GM18517 (cell line): ENCODE measurements at regions not wholly inside any gene's neighbourhood (a gene's known extent, or its start where the extent isn't known, plus 50 kb on each side); places are given as distances from the start of the nearest gene placed in this dataset.
"Not testable (repeated sequence)": the region's sequence is repeated elsewhere in the genome, so short reads cannot be mapped to it uniquely, and the experiment has no call there.

Source experiments
- ATAC-seq: cut with Tn5 transposase; IDR thresholded peaks from one replicate; pipeline ENCODE4 v1.9.1; 2021; ENCODE audit warnings: mild to moderate bottlenecking, moderate library complexity; ENCODE audit not compliant: unreplicated experiment

DNA sequence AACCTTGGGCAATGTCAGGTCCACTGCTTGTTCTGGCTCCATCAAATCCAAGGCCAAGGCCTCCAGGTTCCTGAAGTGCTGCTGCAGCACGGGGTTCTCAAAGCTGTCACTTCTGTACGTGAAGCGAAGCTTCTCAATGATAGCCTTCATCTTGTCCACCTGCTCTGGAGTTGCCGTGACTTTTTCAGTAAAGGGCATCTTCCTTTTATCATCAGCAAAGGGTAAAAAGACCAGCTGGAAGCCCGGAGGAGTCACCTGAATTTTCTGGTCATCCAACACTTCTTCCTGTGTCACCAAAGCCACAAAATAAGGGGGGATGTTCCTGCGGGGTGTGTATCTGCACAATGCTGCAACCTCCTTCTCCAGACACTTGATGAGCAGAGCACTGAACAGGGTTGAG is 131.7 kb upstream of the MAMLD1 start:
- not testable (repeated sequence) for ATAC-seq

DNA sequence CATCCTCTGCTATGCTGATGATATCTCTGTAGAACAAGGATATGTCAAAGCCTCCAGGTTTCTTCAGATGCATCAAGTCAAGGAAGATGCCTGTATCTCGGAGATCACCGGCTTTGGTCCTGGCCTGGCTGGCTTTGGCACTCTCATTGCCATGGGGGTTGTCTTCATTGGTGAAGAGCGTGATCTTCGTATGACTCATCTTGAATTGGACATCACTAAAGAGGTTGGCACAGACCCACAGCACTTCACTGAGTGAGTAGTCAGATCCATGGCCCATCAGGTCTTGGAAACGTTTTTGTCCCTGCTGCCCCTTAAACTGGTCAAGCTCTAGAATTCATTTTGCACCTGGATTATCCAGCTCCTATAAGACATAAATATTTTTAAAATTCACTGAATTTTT is 130.9 kb upstream of the MAMLD1 start:
- not testable (repeated sequence) for ATAC-seq

DNA sequence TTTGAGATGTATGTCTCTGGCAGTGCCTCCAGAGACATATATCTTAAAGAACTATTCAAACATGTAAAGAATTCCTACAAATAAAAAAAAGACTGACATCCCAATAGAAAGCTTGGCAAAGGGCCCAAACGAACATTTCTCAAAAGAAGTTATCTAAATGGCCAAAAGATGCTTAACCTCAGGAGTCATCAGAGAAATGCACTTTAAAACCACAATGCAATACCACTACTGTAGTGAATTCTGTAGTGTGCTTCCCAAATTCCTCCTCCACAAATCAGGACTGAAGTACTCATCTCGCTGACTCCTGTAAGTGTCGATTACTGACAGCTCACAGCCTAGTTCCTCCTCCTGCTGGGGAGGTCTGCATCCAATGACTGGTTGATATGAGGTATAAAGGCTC is 129.0 kb upstream of the MAMLD1 start:
- ATAC-seq: no peak

DNA sequence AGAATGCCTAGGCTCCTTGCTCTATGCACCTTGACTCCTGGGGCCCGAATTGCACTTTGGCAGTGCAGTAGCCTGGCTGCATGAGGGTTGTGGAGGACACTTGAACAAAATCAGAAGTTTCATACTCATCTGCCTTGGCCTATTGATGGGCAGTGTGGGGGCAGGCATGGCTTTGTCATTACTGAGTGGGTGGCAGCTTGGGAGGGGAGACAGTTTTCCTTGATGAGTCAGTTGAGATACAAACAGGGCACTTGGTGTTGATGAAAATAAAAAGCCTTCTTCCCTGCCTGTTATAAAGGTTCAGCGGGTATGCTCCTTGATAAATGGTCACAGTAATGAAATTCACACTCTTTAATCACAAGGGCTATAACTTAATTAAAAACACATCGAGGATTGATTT is 126.8 kb upstream of the MAMLD1 start:
- no peak for ATAC-seq

DNA sequence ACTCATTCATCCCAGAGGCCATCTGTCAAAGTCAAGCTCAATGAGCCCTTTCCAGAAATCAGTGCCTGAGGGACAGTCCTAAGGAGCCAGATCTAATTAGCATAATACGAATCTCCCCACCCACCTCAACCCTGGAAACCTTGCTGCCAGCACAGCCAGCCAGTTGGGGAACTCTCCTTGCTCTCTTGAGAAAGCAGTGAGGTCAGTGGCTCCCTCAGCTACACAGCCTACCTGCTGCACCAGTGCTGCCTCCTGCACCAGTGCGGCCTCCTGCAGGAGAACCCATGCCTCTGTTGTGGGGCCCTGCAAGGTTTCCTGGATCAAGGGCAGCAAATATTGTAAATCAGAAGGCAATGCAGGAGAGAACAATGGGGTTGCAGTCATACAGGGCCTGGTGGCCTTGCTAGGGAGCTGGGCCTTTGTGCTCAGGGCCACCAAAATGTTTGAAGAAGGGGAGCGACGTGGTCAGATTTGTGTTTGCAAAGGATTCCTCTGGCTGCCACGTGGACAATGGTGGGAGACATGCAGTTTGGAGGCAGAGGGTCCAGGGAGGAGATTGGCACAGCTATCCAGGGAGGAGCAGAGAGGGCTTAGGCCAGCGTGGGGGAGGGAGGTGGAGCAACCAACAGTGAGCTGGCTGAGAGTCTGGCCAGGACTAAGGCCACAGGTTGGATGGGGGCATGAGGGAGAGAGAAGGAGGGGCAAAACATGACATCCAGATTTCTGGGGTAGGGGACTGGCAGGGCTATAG is 124.3 kb upstream of the MAMLD1 start:
- ATAC-seq: no peak

DNA sequence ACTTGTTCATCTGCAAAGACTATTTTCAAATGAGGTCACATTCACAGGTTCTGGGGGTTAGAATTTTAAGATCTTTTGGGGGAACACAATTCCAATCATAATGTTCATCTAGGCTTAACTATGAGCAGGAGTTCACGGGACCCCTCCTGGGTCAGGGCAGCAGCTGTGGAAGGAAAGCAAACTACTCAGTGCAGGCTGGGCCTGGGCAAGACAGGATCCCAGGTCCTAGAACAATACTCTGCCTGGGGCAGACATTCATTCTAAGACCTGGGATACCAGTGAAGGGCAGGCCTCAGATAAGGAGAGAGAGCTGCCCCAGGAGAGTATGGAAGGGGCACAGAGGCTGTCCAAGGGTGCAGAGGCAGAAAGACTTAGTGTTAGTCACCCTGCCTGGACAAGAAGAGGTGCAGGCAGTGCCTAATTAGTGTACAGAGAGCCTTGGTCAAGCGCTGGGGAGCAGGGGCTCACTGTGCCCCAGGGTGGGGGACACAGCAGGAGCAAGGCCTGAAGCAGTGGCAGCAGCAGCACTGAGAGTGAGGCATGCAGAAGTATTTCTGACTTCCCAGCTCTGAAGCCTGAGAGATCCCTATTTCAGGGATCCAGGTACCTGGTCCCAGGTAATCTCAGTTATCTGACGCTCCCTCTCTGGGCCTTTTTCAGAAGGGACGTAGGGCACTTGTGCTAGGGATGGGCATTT is 123.0 kb upstream of the MAMLD1 start:
- ATAC-seq: no peak

DNA sequence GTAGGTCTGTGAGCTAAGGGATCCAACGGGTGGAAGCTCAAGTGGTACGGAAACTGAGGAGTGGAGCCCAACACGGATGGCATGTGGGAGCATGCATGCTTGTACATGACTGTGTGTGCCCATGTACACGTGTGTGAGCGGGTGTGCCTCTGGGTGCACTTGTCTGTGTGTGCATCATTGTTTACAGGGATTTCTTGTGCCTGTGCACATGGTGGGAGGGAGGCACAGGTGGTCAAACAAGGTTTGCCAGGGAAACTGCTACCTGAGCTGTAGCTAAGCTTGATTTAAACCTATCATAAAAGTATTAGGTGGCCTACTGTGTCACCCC is 122.5 kb upstream of the MAMLD1 start:
- no peak for ATAC-seq

DNA sequence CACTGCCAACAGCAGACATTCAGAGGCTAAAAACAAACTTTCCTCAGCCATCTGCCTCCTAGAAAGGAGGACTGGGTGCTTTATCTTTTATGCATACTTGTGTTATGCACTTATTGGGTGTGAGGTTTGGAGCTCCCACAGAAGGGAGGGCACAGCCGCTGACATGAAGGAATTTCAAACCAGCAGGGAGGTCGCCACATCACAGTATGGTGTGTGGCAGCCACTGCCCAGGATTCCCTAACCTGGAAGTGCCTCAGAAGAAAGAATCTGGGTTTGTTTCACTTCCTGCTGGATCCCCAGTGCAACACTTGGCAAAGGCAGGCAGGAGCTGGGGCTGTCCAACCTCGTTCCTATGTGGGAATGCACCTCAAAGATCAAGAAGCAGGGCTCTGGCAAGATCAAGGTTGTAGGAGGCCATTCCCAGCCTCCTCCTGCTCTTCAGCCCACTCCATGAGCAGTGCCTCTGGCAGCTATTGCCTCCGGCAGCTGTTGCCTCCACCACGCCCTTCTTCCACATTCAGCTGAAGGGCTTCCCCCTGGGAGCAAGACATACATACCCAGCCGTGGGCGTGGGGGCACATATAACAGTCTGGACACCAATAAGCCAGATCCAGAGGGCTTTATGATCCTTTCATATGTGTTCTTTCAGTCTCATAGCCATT is 109.0 kb upstream of the MAMLD1 start:
- ATAC-seq: no peak

- no peak for ATAC-seq
These were observed 108.2 kb upstream of the MAMLD1 start for GRCh38 chrX:150254909-150255308.

- ATAC-seq: no peak
These were observed 107.4 kb upstream of the MAMLD1 start for GRCh38 chrX:150255441-150256296.

DNA sequence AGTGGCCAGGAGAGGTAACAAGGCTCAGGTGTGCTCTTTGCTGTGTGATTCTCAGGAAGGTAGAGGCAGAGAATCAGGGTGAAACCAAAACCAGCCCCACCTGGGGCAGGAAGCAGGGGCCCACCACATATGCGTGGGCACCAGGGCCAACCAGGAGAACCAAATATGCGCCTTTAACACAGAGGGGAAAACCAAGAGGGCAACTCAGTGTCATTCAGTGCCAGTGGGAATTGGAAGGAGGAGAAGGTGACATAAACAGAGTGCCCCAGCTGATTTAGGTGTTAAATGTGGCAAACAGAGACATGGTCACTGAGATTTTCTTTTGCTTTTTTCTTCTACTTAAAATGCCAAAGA is 106.8 kb upstream of the MAMLD1 start:
- ATAC-seq: no peak

GRCh38 chrX:150257353-150258175 is 105.6 kb upstream of the MAMLD1 start:
- ATAC-seq: no peak

DNA sequence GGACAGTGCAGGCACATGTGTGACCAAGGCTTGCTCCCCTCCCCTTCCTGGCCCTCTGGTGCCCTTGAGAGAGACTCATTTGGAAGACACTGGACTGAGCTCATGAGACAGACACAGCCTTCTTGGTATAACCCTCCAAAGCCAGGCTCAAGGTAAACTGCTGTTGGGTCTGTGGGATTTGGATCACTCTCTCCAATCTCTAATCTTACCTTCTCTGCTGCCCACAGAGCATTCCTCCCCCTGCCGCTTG is 105.0 kb upstream of the MAMLD1 start:
- ATAC-seq: no peak

DNA sequence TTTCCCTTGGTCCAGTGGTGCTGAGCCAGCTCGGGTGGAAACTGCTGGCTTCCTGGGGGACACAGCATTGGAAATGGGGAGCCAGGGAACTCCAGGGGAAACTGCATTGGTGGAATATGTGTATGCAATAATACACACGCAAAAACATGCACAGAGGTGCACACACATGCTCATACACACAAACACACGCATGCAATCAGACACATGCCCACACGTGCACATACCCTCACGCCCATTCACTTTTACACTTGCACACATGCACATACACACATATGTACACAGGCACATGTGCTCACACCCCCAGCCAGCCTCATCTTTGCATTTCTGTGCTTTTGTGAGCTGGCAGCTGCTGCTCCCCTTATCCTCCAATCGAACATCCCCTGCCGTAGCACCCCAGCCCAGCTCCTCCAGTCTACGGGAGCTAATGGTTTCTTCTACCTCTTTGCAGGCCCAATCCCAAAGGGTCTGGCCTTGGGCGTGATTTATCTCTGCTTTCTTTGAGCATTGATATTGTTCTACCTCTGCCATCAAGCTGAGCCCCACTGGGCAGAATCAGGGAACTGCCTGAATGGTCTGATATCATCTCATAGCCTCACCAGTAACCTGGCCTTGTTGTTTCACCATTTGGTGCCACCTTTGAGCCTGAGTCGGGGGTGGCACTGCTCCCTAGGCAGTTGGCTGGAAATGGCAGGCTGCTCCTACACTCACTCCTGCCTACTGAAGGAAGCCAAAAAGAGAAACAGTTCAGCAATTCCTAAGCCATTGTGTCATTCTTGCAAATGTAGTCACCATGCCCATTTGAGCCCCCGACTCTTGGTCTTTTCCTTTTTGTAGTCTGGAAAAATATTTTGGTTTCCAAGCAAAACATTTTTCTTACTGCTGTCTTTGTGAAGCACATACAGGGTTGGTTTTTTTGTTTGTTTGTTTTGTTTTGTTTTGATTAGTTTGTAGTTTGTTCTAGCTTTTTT is 104.4 kb upstream of the MAMLD1 start:
- ATAC-seq: no peak

GRCh38 chrX:150262456-150262855 is 100.7 kb upstream of the MAMLD1 start:
- ATAC-seq: no peak

GRCh38 chrX:150268839-150269355 is 94.2 kb upstream of the MAMLD1 start:
- no peak for ATAC-seq

DNA sequence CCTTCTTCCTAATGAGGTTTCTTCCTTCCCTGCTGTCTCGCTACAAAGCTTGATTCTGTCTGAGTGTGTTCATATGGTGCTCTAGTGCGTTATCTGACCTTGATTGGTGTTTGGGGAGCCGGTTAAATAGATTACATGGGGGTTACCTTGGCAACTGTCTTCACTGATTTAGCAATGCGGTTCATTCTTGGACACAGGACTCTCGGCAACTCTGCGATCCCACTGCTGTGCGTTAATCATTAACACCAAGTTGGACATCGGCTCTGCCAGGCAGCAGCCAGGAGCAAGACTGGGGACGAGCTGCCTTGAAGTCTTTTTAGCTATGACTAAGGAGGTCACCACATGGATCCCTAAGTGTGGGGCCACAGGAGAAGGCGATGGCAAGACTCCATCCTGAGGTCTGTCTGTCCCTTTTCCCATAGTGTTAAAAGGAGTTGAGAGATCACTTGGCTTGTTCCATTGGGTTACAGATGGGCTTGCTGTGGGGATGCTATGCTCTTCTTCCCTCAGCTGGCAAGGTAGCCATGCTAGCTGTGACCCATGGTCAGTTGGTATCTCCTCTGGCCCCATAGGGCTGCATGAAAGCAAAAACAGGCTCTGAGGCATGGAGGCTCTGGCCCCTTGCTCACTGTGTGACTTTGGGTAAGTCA is 93.4 kb upstream of the MAMLD1 start:
- ATAC-seq: no peak

- ATAC-seq: no peak
These were observed 92.5 kb upstream of the MAMLD1 start for GRCh38 chrX:150270622-150271021.
